ENCODE measurements at regions not wholly inside any gene's neighbourhood (a gene's known extent, or its start where the extent isn't known, plus 50 kb on each side); places are given as distances from the start of the nearest gene placed in this dataset.
"Not testable (repeated sequence)": the region's sequence is repeated elsewhere in the genome, so short reads cannot be mapped to it uniquely, and the experiment has no call there.

DNA sequence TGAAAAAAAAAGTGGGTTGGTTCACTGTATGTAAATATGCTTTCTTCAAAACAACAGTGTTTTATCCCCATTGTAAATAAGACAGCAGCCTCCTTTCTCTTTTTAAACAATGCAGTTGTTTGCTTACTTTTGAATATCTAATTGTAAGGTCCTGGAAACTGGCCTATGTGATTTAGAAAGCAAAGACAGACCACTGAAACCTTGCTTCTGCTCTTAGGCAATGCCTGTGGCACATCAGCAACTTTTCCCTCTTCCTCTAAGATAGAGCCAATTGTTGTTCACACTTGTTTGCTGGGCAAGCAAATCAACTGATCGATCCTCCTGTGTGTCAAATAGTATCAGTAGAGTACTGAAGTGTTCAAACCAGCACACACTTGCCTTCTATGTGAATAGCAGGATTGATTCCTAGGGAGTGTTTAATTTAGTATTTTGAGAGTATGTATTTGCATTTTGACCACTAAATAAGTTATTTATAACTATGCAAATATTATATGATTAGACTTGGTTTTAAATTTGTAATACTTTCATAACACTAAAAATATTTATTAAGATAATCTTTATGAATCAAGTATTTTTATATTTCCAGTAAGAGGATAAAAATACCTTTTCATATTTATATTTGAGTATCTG, 55.4 kb upstream of the GRPR start:
- no peak for DNase-seq

DNA sequence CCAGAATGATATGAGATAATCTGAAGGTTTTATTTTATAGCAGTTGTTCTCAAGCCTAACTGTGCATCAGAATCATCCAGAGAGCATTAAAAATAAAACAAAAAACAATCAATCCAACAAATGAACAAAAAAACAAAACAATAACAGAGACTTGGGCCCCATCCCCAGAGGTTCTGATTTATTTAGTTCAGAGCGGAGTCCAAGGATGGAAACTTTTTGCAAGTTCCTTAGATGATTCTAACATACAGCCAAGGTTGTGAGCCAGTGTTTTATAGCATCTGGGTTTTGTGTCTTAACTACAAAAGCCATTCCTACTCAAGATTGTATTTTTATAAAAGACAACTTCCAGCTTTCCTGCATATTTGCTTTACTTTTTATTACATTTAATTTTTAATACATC, 59.4 kb upstream of the GRPR start:
- no peak for DNase-seq

GRCh38 chrX:16063141-16063540, 60.2 kb upstream of the GRPR start:
- DNase-seq, result no peak

DNA sequence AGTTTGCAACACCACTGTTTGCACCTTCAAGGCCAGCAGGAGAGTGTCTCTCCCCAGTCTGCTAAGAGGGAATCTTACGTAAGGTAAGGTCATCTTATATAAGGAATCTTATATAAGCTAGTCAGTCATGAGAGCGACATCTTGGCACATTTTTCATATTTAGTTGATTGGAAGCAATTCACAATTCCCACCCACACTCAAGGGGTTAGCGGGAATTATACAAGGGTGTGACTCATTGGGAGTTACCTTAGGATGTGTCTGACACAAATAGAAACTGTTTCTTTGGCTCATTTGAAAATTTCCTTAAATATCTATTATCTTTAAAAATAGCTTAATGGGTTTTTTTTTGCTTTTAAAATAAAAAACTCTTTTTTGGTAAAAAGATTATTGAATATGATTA, 62.1 kb upstream of the GRPR start:
- DNase-seq, result no peak

- DNase-seq, result no peak
These were observed 63.1 kb upstream of the GRPR start for GRCh38 chrX:16060252-16060651.

- DNase-seq, result not testable (repeated sequence)
These were observed 74.2 kb upstream of the GRPR start for GRCh38 chrX:16049126-16049525.

GRCh38 chrX:16042980-16043379, 80.4 kb upstream of the GRPR start:
- no peak for DNase-seq

DNA sequence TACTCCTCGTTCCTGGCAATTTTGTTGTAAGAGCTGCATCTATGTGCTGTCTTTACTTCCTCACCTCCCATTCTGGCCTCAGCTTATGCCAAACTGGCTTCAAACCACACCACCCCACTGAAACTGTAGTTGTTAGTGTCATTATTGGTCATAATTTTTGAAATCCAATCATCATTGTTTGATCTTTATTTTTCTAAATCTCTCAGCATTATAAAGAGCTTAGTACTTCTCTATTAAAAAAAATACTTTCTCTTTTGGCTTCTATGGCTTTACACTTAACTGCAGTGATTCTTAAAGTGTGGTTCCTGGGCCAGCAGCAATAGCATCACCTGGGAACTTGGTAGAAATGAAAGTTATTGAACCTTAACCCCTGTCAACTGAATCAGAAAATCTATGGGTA, 83.5 kb upstream of the GRPR start:
- DNase-seq, result peak in 1 of 5 donors; percentile 7

GRCh38 chrX:16039363-16039762, 84.0 kb upstream of the GRPR start:
- DNase-seq, result peak in 1 of 5 donors; percentile 35

GRCh38 chrX:16033331-16033730, 90.0 kb upstream of the GRPR start:
- no peak for DNase-seq

DNA sequence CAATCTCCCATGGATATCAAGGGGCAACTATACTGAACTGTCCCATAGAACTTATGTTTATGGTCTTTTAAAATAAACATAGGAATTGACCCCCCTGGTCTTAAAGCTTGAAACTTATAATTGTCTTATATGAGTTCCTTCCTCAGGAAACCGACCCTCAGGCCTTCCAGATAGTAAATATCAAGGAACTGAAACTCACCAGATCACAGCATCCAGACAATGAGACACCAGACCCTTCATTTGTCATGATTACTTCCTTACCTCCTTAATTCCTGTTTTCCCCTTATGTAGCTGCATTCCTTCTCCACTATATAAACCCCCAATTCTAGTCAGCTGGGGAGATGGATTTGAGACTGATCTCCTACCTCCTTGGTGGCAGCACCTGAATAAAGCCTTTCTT, 94.8 kb upstream of the GRPR start:
- DNase-seq, result no peak

GRCh38 chrX:16023790-16024734, 99.3 kb upstream of the GRPR start:
- DNase-seq, result peak in 1 of 5 donors; percentile 24

DNA sequence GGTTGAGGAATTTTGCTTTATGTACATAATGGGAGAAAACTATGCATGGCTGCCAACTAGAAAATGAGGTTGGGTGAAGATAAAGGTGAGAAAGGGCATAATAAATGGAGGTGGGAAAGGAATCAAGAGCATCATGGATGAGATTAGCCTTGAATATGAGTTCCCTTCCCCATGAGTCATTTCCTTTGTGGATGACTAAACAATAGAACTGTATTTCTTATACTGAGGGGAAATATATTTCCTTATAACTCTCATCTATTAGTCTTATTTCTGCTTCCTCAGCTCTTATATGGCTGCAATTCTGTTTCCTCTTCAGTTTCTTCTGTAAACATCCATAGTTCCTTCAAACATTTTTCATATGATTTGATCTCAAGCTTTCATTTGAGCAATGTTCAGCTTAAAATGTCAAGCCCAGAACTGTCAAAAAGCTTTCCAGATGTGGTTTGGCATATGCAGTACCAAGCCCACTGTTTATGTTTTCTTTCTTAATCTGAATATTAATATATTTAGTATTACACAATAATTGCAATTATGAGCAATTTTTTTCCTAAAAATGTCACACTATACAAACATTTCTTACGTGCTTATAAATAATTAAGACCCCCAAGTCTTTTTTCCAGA, 100.7 kb upstream of the GRPR start:
- DNase-seq, result no peak

DNA sequence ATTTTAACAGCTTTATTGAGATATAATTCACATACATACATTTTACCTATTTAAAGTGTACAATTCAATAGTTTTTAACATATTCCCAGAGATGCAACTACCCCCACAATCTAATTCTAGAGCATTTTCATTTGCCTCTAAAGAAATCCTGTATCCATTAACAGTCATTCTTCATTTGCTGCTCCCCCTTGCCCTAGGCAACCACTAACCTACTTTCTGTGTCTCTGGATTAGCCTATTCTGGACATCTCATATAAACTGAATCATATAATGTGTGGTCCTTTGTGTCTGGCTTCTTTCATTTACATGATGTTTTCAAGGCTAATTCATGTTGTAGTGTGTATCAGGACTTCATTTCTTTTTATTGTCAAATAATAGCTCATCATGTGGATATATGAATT, 105.1 kb upstream of the GRPR start:
- DNase-seq, result no peak

DNA sequence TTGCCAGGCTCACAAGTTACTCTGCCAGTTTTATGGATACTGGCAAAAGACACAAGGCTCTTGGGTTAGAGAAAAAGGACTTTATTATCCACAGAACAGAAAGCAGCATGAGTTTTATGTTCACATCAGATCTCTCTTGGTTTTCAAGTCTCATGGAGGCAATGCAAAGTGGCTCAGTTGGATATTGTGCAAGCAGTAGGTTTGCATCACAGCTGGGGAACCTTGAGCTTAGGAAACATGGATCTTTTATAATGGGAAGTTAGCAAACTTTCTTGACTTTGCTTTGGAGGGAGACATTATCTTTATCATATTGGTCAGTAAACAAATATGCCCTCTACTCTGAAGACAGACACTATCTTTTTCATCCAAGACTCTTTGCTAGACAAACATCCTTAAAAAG, 109.2 kb upstream of the GRPR start:
- no peak for DNase-seq

GRCh38 chrX:16012250-16012649, 111.1 kb upstream of the GRPR start:
- no peak for DNase-seq

DNA sequence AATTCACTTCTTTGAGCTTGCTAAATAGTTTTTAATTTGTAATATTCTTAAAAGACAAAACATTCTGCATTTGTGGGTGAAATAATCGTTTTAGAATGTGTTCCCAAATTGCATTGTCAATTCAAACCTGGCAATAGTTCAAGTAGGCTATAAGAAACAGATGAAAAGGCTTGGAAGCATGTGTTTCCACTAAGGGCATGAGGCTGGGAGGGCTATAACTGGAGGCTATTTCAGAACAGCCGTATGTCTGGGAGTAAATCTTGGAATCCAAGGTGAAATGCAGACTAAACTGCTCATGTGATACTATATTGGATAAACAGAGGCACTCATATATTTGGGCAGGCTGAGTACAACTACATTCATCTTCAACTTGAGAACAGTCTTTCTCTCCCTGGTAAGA, 117.4 kb upstream of the GRPR start:
- DNase-seq, result no peak

- no peak for DNase-seq
These were observed 121.2 kb upstream of the GRPR start for GRCh38 chrX:16002185-16002584.

- no peak for DNase-seq
These were observed 125.0 kb upstream of the GRPR start for GRCh38 chrX:15998350-15998749.

- DNase-seq, result no peak
These were observed 133.6 kb upstream of the GRPR start for GRCh38 chrX:15989716-15990115.

- DNase-seq, result no peak
These were observed 134.3 kb upstream of the AP1S2 start for GRCh38 chrX:15988661-15989603.

GRCh38 chrX:15985937-15986336, 131.3 kb upstream of the AP1S2 start:
- DNase-seq, result peak in 1 of 5 donors; percentile 9

DNA sequence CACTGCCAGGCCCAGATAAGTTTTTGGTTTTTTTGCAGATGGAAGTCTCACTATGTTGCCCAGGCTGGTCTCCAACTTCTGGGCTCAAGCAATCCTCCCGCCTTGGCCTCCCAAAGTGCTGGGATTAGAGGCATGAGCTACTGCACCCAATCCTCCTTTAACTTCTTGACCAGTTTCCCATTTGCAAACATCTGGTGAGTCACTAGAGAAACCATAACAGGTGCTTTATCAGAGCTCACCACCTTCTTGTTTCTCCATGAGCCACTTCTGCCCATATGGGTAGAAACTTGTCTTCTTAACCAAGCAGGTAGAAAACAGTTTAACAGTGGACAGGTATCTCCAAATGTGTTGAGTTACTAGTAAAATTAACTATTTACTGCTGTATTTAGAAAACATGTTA, 128.4 kb upstream of the AP1S2 start:
- DNase-seq, result no peak
